CD4-positive, CD25-positive, alpha-beta regulatory T cell (primary cell): ENCODE measurements at regions not wholly inside any gene's neighbourhood (a gene's known extent, or its start where the extent isn't known, plus 50 kb on each side); places are given as distances from the start of the nearest gene placed in this dataset.

Experiments
- ATAC-seq, 2 donors: fragments of 150-1000 bp; cut with Tn5 transposase; one replicate each; pipeline ENCODE4 v1.10.0; 2021; ENCODE audit warnings: low read depth in 2 of 2, moderate number of reproducible peaks in 2 of 2, moderate library complexity in 1 of 2
- DNase-seq, 3 donors: peaks; one replicate each; pipeline versions ENCODE4 v3.0.0 to v3.0.0-alpha.2; 2012 to 2022; ENCODE audit warnings: mixed read lengths in 1 of 3
- H3K27ac ChIP-seq: one replicate; pipeline ENCODE4 v1.7.0; 2013; ENCODE audit warnings: mild to moderate bottlenecking, low read length; ENCODE audit not compliant: insufficient read depth, poor library complexity, severe bottlenecking
- H3K27me3 ChIP-seq: one replicate; pipeline ENCODE4 v1.7.0; 2013; ENCODE audit warnings: low read length; ENCODE audit not compliant: control insufficient read depth, insufficient read depth
- H3K36me3 ChIP-seq: one replicate; pipeline ENCODE4 v1.7.0; 2013; ENCODE audit warnings: mild to moderate bottlenecking, low read length, moderate library complexity; ENCODE audit not compliant: control insufficient read depth, insufficient read depth
- H3K4me1 ChIP-seq: 2 replicates; pipeline ENCODE4 v1.7.0; 2013; ENCODE audit warnings: mild to moderate bottlenecking, low read length; ENCODE audit not compliant: insufficient read depth, control insufficient read depth, poor library complexity, severe bottlenecking
- H3K4me3 ChIP-seq: one replicate; pipeline ENCODE4 v1.7.0; 2013; ENCODE audit warnings: low read depth, mild to moderate bottlenecking, low read length, moderate library complexity
- H3K9me3 ChIP-seq, 2 experiments: 1 replicate in 1 of 2; 2 replicates in 1 of 2; pipeline ENCODE4 v1.7.0; 2013; ENCODE audit warnings: low read length in 2 of 2, mild to moderate bottlenecking in 1 of 2, moderate library complexity in 1 of 2; ENCODE audit not compliant: control insufficient read depth in 2 of 2
- H3K27ac Mint-ChIP-seq, 3 donors: one replicate each; pipeline ENCODE4 v1.8.0; 2020 to 2022; ENCODE audit warnings: mild to moderate bottlenecking in 3 of 3, mixed read lengths in 3 of 3, moderate library complexity in 2 of 3
- H3K27me3 Mint-ChIP-seq: one replicate; pipeline ENCODE4 v1.8.0; 2022; ENCODE audit warnings: mild to moderate bottlenecking, mixed read lengths
- H3K36me3 Mint-ChIP-seq: one replicate; pipeline ENCODE4 v1.8.0; 2020; ENCODE audit warnings: mixed read lengths
- H3K4me1 Mint-ChIP-seq, 4 donors: one replicate each; pipeline ENCODE4 v1.8.0; 2020 to 2022; ENCODE audit warnings: mixed read lengths in 4 of 4, mild to moderate bottlenecking in 1 of 4
- H3K4me3 Mint-ChIP-seq, 4 donors: one replicate each; pipeline ENCODE4 v1.8.0; 2020 to 2022; ENCODE audit warnings: mild to moderate bottlenecking in 4 of 4, mixed read lengths in 4 of 4, moderate library complexity in 3 of 4
- H3K9me3 Mint-ChIP-seq, 7 donors: one replicate each; pipeline ENCODE4 v1.8.0; 2020 to 2022; ENCODE audit warnings: mixed read lengths in 7 of 7, mild to moderate bottlenecking in 3 of 7, moderate library complexity in 2 of 7

- H3K4me3 Mint-ChIP-seq, result no peak overlapping the region
- peaks cover 20% of the 10 kb centered on the region for H3K27me3 Mint-ChIP-seq
- H3K4me1 Mint-ChIP-seq, result no peaks in the 10 kb centered on the region
- H3K36me3 Mint-ChIP-seq, result no peaks in the 10 kb centered on the region
- H3K4me3 ChIP-seq, result no peak overlapping the region
- peaks cover 6% of the 10 kb centered on the region for H3K27me3 ChIP-seq
- no peak overlapping the region for H3K27ac Mint-ChIP-seq
- H3K9me3 ChIP-seq, result no peaks in the 10 kb centered on the region
- H3K27ac ChIP-seq, result no peak overlapping the region
- H3K36me3 ChIP-seq, result no peaks in the 10 kb centered on the region
- DNase-seq, result no peak
- H3K4me1 ChIP-seq, result no peaks in the 10 kb centered on the region
- H3K9me3 Mint-ChIP-seq, result no peaks in the 10 kb centered on the region
- ATAC-seq, result no peak
Observed at GRCh38 chr7:28349637-28350036, 62.7 kb upstream of the CREB5 start.

GRCh38 chr7:28350662-28351061, 61.7 kb upstream of the CREB5 start:
- Mint-ChIP-seq H3K36me3 (no peaks in the 10 kb centered on the region), H3K9me3 (no peaks in the 10 kb centered on the region), H3K27me3 (peaks cover 20% of the 10 kb centered on the region), H3K27ac (no peak overlapping the region), H3K4me3 (no peak overlapping the region), H3K4me1 (no peaks in the 10 kb centered on the region)
- Histone ChIP-seq H3K4me3 (no peak overlapping the region), H3K27ac (no peak overlapping the region), H3K27me3 (peaks cover 6% of the 10 kb centered on the region), H3K4me1 (no peaks in the 10 kb centered on the region), H3K9me3 (no peaks in the 10 kb centered on the region), H3K36me3 (no peaks in the 10 kb centered on the region)
- DNase-seq (no peak), ATAC-seq (no peak)

- H3K36me3 ChIP-seq, result no peaks in the 10 kb centered on the region
- no peaks in the 10 kb centered on the region for H3K4me1 ChIP-seq
- H3K36me3 Mint-ChIP-seq, result no peaks in the 10 kb centered on the region
- H3K4me1 Mint-ChIP-seq, result no peaks in the 10 kb centered on the region
- no peak overlapping the region for H3K4me3 ChIP-seq
- H3K9me3 ChIP-seq, result no peaks in the 10 kb centered on the region
- H3K9me3 Mint-ChIP-seq, result no peaks in the 10 kb centered on the region
- peaks cover 9% of the 10 kb centered on the region for H3K27me3 ChIP-seq
- DNase-seq, result no peak
- H3K27ac ChIP-seq, result no peak overlapping the region
- H3K4me3 Mint-ChIP-seq, result no peak overlapping the region
- H3K27ac Mint-ChIP-seq, result no peak overlapping the region
- H3K27me3 Mint-ChIP-seq, result peaks cover 20% of the 10 kb centered on the region
- no peak for ATAC-seq
Observed at GRCh38 chr7:28351450-28351849, 60.9 kb upstream of the CREB5 start.

- DNase-seq, result no peak
- Histone ChIP-seq H3K36me3 (no peaks in the 10 kb centered on the region), H3K27ac (no peak overlapping the region), H3K9me3 (no peaks in the 10 kb centered on the region), H3K4me1 (no peaks in the 10 kb centered on the region), H3K27me3 (peaks cover 6% of the 10 kb centered on the region), H3K4me3 (no peak overlapping the region)
- no peak overlapping the region for H3K4me3 Mint-ChIP-seq
- no peak overlapping the region for H3K27ac Mint-ChIP-seq
- H3K27me3 Mint-ChIP-seq, result peaks cover 20% of the 10 kb centered on the region
- H3K4me1 Mint-ChIP-seq, result no peaks in the 10 kb centered on the region
- H3K9me3 Mint-ChIP-seq, result peaks cover 0 to 1% (median 0%) of the 10 kb centered on the region in 7 donors
- H3K36me3 Mint-ChIP-seq, result no peaks in the 10 kb centered on the region
- ATAC-seq, result no peak
Observed at GRCh38 chr7:28354601-28355402, 57.5 kb upstream of the CREB5 start.

GRCh38 chr7:28355635-28356319, 56.5 kb upstream of the CREB5 start:
- H3K27ac ChIP-seq, result no peak overlapping the region
- H3K36me3 ChIP-seq, result no peaks in the 10 kb centered on the region
- H3K4me3 ChIP-seq, result no peak overlapping the region
- ATAC-seq, result no peak
- H3K27me3 Mint-ChIP-seq, result peaks cover 20% of the 10 kb centered on the region
- no peaks in the 10 kb centered on the region for H3K4me1 Mint-ChIP-seq
- H3K9me3 ChIP-seq, result no peaks in the 10 kb centered on the region
- H3K27me3 ChIP-seq, result peaks cover 6% of the 10 kb centered on the region
- H3K4me1 ChIP-seq, result no peaks in the 10 kb centered on the region
- no peak overlapping the region for H3K4me3 Mint-ChIP-seq
- DNase-seq, result no peak
- no peaks in the 10 kb centered on the region for H3K36me3 Mint-ChIP-seq
- peaks cover 0 to 1% (median 0%) of the 10 kb centered on the region in 7 donors for H3K9me3 Mint-ChIP-seq
- H3K27ac Mint-ChIP-seq, result no peak overlapping the region

GRCh38 chr7:28356619-28357018, 55.7 kb upstream of the CREB5 start:
- no peaks in the 10 kb centered on the region for H3K36me3 Mint-ChIP-seq
- ATAC-seq (no peak), DNase-seq (no peak)
- Histone ChIP-seq H3K27me3 (peaks cover 3% of the 10 kb centered on the region), H3K9me3 (no peaks in the 10 kb centered on the region), H3K36me3 (no peaks in the 10 kb centered on the region), H3K4me3 (no peak overlapping the region), H3K27ac (no peak overlapping the region), H3K4me1 (peaks cover 6% of the 10 kb centered on the region)
- H3K27me3 Mint-ChIP-seq, result peaks cover 15% of the 10 kb centered on the region
- H3K4me3 Mint-ChIP-seq, result no peak overlapping the region
- peaks cover under 1 to 3% (median 2%) of the 10 kb centered on the region in 4 donors for H3K4me1 Mint-ChIP-seq
- no peak overlapping the region for H3K27ac Mint-ChIP-seq
- peaks cover 0 to 2% (median 0%) of the 10 kb centered on the region in 7 donors for H3K9me3 Mint-ChIP-seq

GRCh38 chr7:28358423-28358868, 53.9 kb upstream of the CREB5 start:
- H3K36me3 Mint-ChIP-seq, result no peaks in the 10 kb centered on the region
- H3K27ac ChIP-seq, result no peak overlapping the region
- ATAC-seq, result no peak
- H3K27me3 ChIP-seq, result peaks cover 3% of the 10 kb centered on the region
- H3K9me3 Mint-ChIP-seq, result peaks cover 0 to 2% (median 0%) of the 10 kb centered on the region in 7 donors
- peaks cover 19% of the 10 kb centered on the region for H3K4me1 ChIP-seq
- H3K27ac Mint-ChIP-seq, result no peak overlapping the region
- H3K4me3 ChIP-seq, result no peak overlapping the region
- H3K4me3 Mint-ChIP-seq, result no peak overlapping the region
- peaks cover 9 to 20% (median 13%) of the 10 kb centered on the region in 4 donors for H3K4me1 Mint-ChIP-seq
- no peaks in the 10 kb centered on the region for H3K36me3 ChIP-seq
- H3K9me3 ChIP-seq, result no peaks in the 10 kb centered on the region
- DNase-seq, result no peak
- H3K27me3 Mint-ChIP-seq, result peaks cover 14% of the 10 kb centered on the region
